ENCODE measurements at regions not wholly inside any gene's neighbourhood (a gene's known extent, or its start where the extent isn't known, plus 50 kb on each side); places are given as distances from the start of the nearest gene placed in this dataset.

- no peaks in the 10 kb centered on the region for H3K36me3 ChIP-seq (ENCODE audit: control insufficient read depth in 4 of 4, insufficient read depth in 4 of 4, low read length in 4 of 4)
- H3K27ac ChIP-seq (ENCODE audit: low read depth in 1 of 2, low read length in 1 of 2), result no peak overlapping the region
- ATAC-seq (ENCODE audit: insufficient read depth, low FRiP score) (no peak), DNase-seq (no peak)
- TF ChIP-seq CTCF (IDR thresholded peaks at IDR 0.05; ENCODE audit: control extremely low read depth, extremely low read depth), result no peak
- no peak overlapping the region for H3K4me3 ChIP-seq
- no peaks in the 10 kb centered on the region for H3K4me1 ChIP-seq (ENCODE audit: control insufficient read depth in 5 of 5, insufficient read depth in 5 of 5, low read length in 5 of 5)
- H3K9ac ChIP-seq (ENCODE audit: insufficient read depth in 1 of 2, low read length in 2 of 2), result no peak overlapping the region
- 83 to 91% methylated on average over 3 of the region's 3 CpGs for WGBS, 2 donors
- H3K27me3 ChIP-seq (ENCODE audit: control insufficient read depth in 3 of 3, insufficient read depth in 3 of 3, low read length in 2 of 3), result no peaks in the 10 kb centered on the region
- peaks cover 0 to 8% (median 3%) of the 10 kb centered on the region in 4 donors for H3K9me3 ChIP-seq (ENCODE audit: control insufficient read depth in 4 of 4, insufficient read depth in 3 of 4, low read length in 3 of 4)
Measured at GRCh38 chr5:10160241-10160640, 89.4 kb downstream of the ATPSCKMT start.

- ATAC-seq (ENCODE audit: insufficient read depth, low FRiP score) (no peak), DNase-seq (no peak)
- Histone ChIP-seq H3K4me1 (ENCODE audit: control insufficient read depth in 5 of 5, insufficient read depth in 5 of 5, low read length in 5 of 5) (no peaks in the 10 kb centered on the region), H3K36me3 (ENCODE audit: control insufficient read depth in 4 of 4, insufficient read depth in 4 of 4, low read length in 4 of 4) (no peaks in the 10 kb centered on the region), H3K27ac (ENCODE audit: low read depth in 1 of 2, low read length in 1 of 2) (no peak overlapping the region), H3K9me3 (ENCODE audit: control insufficient read depth in 4 of 4, insufficient read depth in 3 of 4, low read length in 3 of 4) (peaks cover 0 to 5% (median 0%) of the 10 kb centered on the region in 4 donors), H3K4me3 (no peak overlapping the region), H3K27me3 (ENCODE audit: control insufficient read depth in 3 of 3, insufficient read depth in 3 of 3, low read length in 2 of 3) (no peaks in the 10 kb centered on the region), H3K9ac (ENCODE audit: insufficient read depth in 1 of 2, low read length in 2 of 2) (no peak overlapping the region)
- TF ChIP-seq CTCF (IDR thresholded peaks at IDR 0.05; ENCODE audit: control extremely low read depth, extremely low read depth), result no peak
Measured at GRCh38 chr5:10158886-10159285, 90.8 kb downstream of the ATPSCKMT start.

GRCh38 chr5:10157085-10157669 is 92.5 kb downstream of the ATPSCKMT start:
- H3K27me3 ChIP-seq (ENCODE audit: control insufficient read depth in 3 of 3, insufficient read depth in 3 of 3, low read length in 2 of 3), result no peaks in the 10 kb centered on the region
- H3K4me3 ChIP-seq, result no peak overlapping the region
- DNase-seq (no peak), ATAC-seq (ENCODE audit: insufficient read depth, low FRiP score) (no peak)
- no peak overlapping the region for H3K9ac ChIP-seq (ENCODE audit: insufficient read depth in 1 of 2, low read length in 2 of 2)
- WGBS, 2 donors, result 47 to 61% methylated on average over 3 of the region's 3 CpGs
- H3K4me1 ChIP-seq (ENCODE audit: control insufficient read depth in 5 of 5, insufficient read depth in 5 of 5, low read length in 5 of 5), result no peaks in the 10 kb centered on the region
- H3K36me3 ChIP-seq (ENCODE audit: control insufficient read depth in 4 of 4, insufficient read depth in 4 of 4, low read length in 4 of 4), result no peaks in the 10 kb centered on the region
- no peak for TF ChIP-seq CTCF (IDR thresholded peaks at IDR 0.05; ENCODE audit: control extremely low read depth, extremely low read depth)
- no peak overlapping the region for H3K27ac ChIP-seq (ENCODE audit: low read depth in 1 of 2, low read length in 1 of 2)
- H3K9me3 ChIP-seq (ENCODE audit: control insufficient read depth in 4 of 4, insufficient read depth in 3 of 4, low read length in 3 of 4), result peaks cover 0 to 3% (median 0%) of the 10 kb centered on the region in 4 donors
